ENCODE measurements at regions not wholly inside any gene's neighbourhood (a gene's known extent, or its start where the extent isn't known, plus 50 kb on each side); places are given as distances from the start of the nearest gene placed in this dataset.

- H3K9me3 ChIP-seq = no peaks in the 10 kb centered on the region
- H3K36me3 ChIP-seq = no peaks in the 10 kb centered on the region
- H3K27ac ChIP-seq = no peak overlapping the region
- no peak for TF ChIP-seq POLR2A (IDR thresholded peaks at IDR 0.05)
- TF ChIP-seq CTCF (IDR thresholded peaks at IDR 0.05) = no peak
- WGBS, 2 donors = 87 to 90% methylated on average over 18 to 20 of the region's 27 CpGs
- no peaks in the 10 kb centered on the region for H3K4me1 ChIP-seq
- H3K4me3 ChIP-seq (replicated peaks in 1 of 3) = no peak overlapping the region
- DNase-seq = no peak
- intact Hi-C loops (cut with DNase I) = no loop called here
- H3K27me3 ChIP-seq = no peaks in the 10 kb centered on the region
Observed at GRCh38 chr2:129318581-129319421, 660.7 kb upstream of the RAB6C start.

GRCh38 chr2:129319422-129319717 lies 660.1 kb upstream of the RAB6C start:
- DNase-seq = no peak
- no peak overlapping the region for H3K27ac ChIP-seq
- no peaks in the 10 kb centered on the region for H3K27me3 ChIP-seq
- H3K4me1 ChIP-seq = no peaks in the 10 kb centered on the region
- intact Hi-C loops (cut with DNase I) = no loop called here
- H3K36me3 ChIP-seq = no peaks in the 10 kb centered on the region
- WGBS, 2 donors = 83 to 88% methylated on average over 4 to 6 of the region's 7 CpGs
- TF ChIP-seq POLR2A (IDR thresholded peaks at IDR 0.05) = no peak
- no peak for TF ChIP-seq CTCF (IDR thresholded peaks at IDR 0.05)
- H3K9me3 ChIP-seq = no peaks in the 10 kb centered on the region
- no peak overlapping the region for H3K4me3 ChIP-seq (replicated peaks in 1 of 3)

GRCh38 chr2:129320288-129320687 lies 659.2 kb upstream of the RAB6C start:
- TF ChIP-seq POLR2A (IDR thresholded peaks at IDR 0.05) = no peak
- no peak for TF ChIP-seq CTCF (IDR thresholded peaks at IDR 0.05)
- Histone ChIP-seq H3K27ac (no peak overlapping the region), H3K36me3 (no peaks in the 10 kb centered on the region), H3K4me3 (replicated peaks in 1 of 3) (no peak overlapping the region), H3K9me3 (no peaks in the 10 kb centered on the region), H3K27me3 (no peaks in the 10 kb centered on the region), H3K4me1 (no peaks in the 10 kb centered on the region)
- WGBS, 2 donors = 90 to 96% methylated on average over 4 of the region's 4 CpGs
- DNase-seq = no peak
- intact Hi-C loops (cut with DNase I) = no loop called here

- no peaks in the 10 kb centered on the region for H3K27me3 ChIP-seq
- intact Hi-C loops (cut with DNase I) = no loop called here
- TF ChIP-seq CTCF (IDR thresholded peaks at IDR 0.05) = no peak
- TF ChIP-seq POLR2A (IDR thresholded peaks at IDR 0.05) = no peak
- DNase-seq = no peak
- H3K36me3 ChIP-seq = no peaks in the 10 kb centered on the region
- 69 to 92% methylated on average over 2 of the region's 2 CpGs for WGBS, 2 donors
- no peaks in the 10 kb centered on the region for H3K9me3 ChIP-seq
- no peak overlapping the region for H3K27ac ChIP-seq
- H3K4me1 ChIP-seq = no peaks in the 10 kb centered on the region
- H3K4me3 ChIP-seq (replicated peaks in 1 of 3) = no peak overlapping the region
Observed at GRCh38 chr2:129324349-129324748, 655.1 kb upstream of the RAB6C start.

- no peaks in the 10 kb centered on the region for H3K36me3 ChIP-seq
- intact Hi-C loops (cut with DNase I) = no loop called here
- no peaks in the 10 kb centered on the region for H3K9me3 ChIP-seq
- H3K4me1 ChIP-seq = no peaks in the 10 kb centered on the region
- H3K27ac ChIP-seq = no peak overlapping the region
- H3K4me3 ChIP-seq (replicated peaks in 1 of 3) = no peak overlapping the region
- 68 to 97% methylated on average over 2 of the region's 2 CpGs for WGBS, 2 donors
- TF ChIP-seq POLR2A (IDR thresholded peaks at IDR 0.05) (no peak), CTCF (IDR thresholded peaks at IDR 0.05) (no peak)
- H3K27me3 ChIP-seq = no peaks in the 10 kb centered on the region
- no peak for DNase-seq
Observed at GRCh38 chr2:129325151-129325550, 654.3 kb upstream of the RAB6C start.

All from thyroid gland (tissue), 4 donors.